HG02610 (cell line): ENCODE measurements at regions not wholly inside any gene's neighbourhood (a gene's known extent, or its start where the extent isn't known, plus 50 kb on each side); places are given as distances from the start of the nearest gene placed in this dataset.
"Not testable (repeated sequence)": the region's sequence is repeated elsewhere in the genome, so short reads cannot be mapped to it uniquely, and the experiment has no call there.

Experiments
- ATAC-seq: cut with Tn5 transposase; IDR thresholded peaks from one replicate; pipeline ENCODE4 v1.9.1; 2021; ENCODE audit warnings: mild to moderate bottlenecking, moderate library complexity; ENCODE audit not compliant: unreplicated experiment

DNA sequence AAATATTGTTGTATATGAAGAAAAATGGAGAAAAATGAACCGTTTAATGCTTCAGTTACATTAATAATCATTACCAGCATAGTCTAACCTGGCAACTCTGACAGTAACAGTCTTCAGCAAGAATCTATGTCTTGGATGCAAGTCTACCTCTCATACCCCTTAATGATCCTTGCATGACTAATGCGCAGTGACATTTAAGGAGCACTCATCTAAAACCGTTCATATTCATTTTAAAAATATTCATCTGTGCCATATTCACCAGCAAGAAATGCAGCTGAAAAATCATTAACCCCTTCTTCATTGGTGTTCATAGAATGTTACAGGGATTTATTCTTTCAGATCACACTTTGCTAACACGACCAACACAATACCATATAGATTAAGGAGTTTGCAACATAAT, 227.2 kb upstream of the ASCC3 start:
- ATAC-seq: no peak

DNA sequence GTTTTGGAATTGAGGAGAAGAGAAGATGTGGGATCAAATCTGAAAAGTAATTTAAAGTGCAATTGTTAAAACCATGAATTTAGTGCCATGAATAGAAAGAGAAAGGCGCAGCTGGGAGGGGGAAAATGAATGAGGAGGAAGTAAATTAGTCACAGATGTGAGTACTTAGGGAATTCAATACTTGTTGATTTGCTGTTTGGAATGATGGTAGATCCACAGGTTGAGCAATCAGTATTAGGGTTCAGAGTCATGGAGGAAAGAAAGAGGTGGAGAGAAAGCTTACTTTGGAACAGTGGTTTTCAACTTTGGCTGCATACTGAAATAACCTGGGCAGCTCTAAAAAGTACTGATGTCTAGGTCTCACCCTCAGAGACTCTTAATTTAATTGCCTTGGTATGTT, 229.7 kb upstream of the ASCC3 start:
- no peak for ATAC-seq

DNA sequence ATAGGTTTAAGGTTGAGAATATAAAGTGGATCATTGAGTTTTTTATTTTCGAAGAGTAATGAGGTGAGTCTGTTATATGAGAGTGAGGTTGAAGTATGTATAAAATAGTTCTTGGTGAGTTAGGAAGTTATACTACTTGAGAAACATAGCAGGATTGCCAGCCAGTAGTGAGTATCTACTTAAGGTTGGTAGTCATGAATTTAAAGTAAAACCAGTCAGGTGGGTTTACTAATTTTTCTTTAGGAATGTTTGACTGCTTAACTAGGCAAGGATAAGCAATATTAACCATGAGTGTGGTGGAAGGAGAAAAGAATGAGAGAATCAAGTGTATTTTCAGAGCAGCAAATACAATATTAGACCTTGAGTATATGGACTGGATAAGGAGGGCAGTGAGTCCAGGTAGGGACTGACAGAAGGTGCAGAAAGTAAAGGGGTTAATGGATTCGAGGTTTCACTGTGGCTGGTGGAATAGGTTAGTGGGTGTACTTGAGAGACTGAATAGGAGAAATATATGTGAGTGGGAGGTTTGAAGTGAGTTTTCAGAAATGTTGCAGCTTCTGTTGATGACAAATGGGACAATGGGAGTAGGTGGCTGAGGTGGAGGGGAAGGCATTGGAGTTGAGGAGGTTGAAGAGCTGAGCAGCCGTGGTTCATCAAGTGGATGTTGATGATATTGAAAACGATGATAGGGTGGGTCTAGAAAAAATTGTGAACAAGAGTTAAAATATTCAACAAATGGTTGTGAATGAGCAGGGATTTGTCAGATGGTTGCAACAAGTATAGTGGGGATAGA, 232.5 kb upstream of the ASCC3 start:
- ATAC-seq: no peak

DNA sequence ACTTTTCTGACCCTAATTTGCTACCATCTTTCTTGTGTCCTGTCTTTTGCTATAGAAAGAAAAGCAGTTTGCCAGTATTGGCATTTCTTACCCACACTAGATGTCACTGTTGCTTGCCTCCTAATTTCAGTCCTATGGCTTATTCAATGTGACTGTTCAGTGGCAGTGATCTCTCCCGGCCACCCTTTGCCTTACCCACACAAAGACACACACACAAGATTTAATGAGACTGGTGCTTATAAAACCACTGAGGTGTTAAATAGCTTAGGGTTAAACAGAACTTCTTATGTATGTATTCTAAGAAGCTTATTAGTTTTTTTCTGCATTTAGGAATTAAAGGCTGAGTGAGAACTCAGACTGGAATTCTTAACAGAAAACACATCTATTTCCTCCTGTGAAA, 233.6 kb upstream of the ASCC3 start:
- ATAC-seq: no peak

DNA sequence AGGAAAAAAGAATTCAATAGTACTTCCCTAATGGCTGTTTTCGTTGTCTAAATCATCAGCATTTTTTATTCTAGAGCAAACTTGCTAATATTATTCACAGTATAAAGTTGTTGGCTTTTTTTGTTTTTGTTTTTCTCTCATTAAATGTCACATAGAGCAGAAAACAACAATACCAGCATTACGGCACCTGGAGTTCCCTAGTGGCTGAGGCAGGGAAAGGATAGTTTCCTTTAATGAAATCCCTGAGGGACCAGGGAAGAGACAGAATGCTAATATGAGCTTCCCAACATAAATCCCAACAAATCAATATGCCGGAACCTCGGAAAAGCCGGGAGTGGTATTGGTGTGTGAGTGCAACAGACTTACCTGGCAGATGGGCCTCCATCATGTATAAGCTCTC, 235.2 kb upstream of the ASCC3 start:
- ATAC-seq: no peak

DNA sequence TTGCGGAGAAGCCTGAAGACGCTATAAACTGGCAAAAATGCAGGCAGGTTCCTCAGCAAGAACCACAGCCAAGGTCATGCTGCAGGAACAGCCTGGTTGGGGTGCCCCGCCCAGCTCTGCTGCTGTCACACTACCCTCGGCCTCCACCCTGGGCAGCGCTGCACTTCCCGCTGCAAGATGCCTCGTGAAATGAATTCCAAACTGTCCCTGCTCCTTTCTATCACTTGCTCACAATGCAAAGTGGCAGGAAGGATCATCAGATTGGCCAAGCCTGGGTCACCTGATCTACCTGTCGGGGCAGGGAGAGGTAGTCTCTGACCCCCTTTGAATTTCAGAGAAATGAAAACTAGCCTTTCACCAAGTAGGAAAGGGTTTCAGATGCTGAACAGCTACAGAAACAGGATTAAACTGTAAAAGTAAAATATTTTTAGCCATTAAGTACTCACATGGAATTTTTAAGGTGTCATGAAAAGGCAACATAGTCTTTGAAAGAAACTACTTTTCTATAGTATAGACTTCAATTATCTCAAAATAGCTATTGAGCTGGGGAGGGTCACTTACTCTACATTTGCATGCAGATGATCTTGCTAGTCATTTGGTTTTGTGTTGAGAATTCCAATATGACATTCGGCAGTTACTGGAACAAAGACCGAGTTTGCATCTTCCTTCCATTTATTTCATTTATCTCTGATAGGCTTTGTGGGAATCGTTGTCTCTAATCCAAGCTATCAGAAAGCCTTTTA, 236.4 kb upstream of the ASCC3 start:
- ATAC-seq: no peak

DNA sequence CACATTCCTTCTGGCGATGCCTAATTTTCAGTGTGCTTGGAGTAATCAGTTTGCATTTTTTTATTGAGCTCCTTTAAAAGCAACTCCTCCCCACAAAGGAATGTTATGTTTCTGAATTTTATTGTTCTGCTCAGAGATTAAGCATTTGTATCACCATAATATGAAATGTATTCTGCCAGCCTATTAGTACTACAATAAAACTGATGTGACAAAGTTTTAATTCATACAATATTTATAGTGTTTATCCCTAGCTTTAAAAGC, 236.9 kb upstream of the ASCC3 start:
- no peak for ATAC-seq

DNA sequence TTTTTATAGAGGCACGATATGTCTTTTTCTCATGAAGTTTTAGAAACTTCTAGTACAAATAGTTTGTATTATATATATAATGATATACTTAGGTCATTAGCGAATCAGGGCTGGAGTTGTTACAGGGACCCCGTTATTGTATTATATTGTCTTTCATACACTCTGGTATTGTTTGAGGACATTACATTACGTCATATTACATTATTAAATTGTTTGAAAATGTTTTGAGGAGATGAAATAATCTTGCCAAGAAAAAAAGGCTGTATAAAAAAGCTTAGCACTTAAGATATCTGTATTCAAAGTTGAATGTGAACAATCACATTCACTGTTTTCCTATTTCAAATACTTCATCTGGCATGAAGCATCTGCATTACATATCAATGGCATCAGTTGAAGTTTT, 239.6 kb upstream of the ASCC3 start:
- no peak for ATAC-seq

DNA sequence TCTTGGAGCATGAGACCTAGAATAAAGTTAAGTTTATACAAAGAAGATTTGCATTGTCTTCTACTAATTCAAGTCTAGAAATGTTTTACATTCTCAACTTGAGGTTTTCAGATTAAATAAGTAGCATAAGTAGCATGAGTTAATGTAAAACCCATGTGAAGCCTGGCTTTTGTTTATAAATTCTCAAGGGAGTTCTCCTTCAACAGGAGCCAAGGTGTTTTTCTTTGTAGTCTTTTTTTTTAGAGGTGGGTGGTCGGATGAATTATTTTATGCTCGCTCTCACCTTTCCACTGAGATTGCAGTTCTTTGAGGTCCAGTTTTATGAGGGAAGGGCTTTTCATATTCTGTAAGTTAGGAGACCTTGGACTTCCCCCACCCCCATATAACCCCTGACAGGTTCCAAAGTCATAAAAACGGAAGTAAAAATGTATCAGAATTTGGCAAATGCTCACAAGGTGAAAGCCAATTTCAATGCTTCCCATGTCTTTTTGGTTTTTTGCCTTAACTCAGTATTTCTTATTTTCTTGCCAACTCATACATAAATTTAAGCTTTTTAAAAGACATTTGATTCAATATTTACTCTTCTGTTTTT, 244.3 kb upstream of the ASCC3 start:
- no peak for ATAC-seq

DNA sequence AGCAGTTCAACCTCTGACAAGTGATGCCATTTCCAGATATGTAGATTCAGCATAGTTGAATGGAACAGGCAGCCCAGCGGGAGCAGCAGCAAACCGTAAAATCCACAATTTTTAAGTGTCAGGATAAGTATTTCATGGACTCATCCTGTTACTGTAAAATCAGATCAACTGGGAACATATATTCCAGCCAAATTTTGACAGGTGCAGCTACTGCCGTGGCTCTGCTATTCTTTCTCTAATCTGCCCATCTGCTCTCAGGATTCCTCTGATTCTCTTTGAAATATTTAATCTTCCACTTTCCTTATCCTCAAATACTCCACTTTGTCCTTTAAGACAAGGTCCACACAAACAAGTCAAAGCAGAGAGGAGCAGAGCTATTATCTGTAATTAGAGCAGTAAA, 245.4 kb upstream of the ASCC3 start:
- no peak for ATAC-seq

DNA sequence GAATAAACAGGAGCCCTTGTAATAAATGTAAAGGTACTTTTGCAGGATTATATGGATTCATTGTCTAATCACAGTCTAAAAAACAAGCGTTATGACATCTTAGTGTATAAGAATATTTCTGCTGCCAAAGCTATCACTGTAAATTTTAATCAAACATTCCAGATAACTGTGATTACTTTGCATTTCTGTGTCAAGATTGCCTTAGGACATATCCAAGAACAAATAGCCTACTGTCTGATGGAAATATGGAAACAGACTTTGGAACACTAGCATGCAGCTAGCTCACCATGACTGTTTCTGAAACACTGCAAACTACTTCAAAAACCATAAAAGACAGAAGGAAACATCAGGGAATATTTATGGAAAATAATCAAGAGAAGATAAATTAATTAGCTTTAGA, 248.7 kb upstream of the ASCC3 start:
- no peak for ATAC-seq

DNA sequence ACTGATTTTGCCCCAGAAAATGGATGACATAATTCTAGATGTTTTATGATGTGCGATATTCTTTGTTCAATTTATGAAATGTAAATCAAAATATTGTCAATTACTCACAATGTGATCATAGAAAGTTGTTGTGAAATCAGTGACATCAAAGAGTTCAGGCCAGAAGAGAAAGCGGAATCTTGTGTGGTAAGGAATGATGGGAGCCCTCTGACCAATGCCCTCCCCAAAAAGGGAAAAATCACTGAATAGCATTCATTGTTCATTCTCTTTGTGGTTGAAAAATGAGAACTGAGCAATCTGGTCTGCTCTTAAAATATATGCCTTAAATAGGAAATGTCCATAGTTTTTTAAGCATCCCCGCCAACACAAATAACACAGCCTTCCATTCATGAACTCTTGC, 247.1 kb upstream of the GRIK2 start:
- no peak for ATAC-seq

DNA sequence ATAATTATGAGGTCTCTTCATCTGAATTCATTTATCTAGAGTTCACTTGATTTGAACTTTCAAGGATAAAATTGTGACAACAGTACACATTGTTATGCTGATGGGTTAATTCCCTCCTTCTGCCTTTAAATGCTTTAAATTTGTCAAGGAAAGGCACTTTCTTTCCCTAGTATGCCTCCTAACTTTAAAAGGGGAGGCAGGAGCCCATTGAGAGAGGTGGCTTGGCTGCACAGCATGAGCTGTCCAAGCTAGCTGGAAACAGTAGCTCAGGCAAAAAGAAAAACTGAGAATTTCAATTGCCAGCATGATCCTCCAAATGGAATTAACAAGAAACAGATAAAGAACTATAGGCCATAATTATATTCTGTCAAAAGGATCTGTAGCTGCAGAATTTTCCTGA, 243.3 kb upstream of the GRIK2 start:
- ATAC-seq: no peak

DNA sequence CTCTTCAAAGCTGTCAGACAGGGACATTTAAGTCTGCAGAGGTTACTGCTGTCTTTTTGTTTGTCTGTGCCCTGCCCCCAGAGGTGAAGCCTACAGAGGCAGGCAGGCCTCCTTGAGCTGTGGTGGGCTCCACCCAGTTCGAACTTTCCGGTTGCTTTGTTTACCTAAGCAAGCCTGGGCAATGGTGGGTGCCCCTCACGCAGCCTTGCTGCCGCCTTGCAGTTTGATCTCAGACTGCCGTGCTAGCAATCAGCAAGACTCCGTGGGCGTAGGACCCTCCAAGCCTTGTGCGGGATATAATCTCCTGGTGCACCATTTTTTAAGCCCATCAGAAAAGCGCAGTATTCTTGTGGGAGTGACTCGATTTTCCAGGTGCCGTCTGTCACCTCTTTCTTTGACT, 235.9 kb upstream of the GRIK2 start:
- not testable (repeated sequence) for ATAC-seq

DNA sequence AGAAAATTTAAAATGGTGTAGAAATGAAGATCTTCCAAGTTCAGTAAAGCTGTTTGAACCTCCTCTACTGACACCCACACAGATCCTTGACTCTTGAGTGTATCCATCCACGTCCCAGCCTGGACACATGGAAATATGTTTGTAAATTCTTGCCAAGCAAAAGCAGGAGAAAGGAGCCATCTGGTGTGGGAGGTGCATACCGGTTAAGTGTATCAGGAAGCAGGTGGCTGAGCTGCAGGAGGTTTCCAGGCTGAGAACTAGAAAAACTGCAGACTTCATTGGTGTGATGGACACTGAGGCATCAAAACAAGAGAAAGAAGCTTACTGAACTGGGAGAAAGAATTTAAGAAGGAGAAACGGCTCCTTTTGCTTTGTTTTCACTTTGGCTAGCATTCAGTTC, 229.9 kb upstream of the GRIK2 start:
- ATAC-seq: no peak

DNA sequence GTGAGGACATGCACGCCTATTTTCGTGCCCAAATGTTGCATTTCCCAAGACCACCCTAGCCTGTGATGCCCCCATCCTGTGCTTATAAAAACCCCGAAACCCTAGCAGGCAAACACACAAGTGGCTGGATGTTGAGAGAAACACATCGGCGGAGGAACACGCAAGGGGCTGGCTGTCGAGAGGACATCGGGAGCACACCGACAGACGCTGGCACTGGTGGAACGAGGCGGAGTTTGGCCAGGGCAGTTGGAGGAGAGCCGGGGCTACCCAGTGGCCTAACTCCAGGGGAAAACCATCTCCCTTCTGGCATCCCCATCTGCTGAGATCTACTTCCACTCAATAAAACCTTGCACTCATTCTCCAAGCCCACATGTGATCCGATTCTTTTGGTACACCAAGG, 225.9 kb upstream of the GRIK2 start:
- no peak for ATAC-seq

DNA sequence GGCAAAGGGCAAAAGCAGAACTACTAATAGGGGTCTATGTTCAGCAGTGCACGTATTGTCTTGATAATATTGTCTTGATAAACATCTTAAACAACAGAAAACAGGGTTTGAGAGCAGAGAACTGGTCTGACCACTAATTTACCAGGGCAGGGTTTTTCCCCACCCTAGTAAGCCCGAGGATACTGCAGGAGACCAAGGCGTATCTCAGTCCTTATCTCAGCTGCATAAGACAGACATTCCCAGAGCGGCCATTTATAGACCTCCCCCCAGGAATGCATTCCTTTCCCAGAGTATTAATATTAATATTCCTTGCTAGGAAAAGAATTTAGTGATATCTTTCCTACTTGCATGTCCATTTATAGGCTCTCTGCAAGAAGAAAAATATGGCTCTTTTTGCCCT, 222.5 kb upstream of the GRIK2 start:
- ATAC-seq: not testable (repeated sequence)

DNA sequence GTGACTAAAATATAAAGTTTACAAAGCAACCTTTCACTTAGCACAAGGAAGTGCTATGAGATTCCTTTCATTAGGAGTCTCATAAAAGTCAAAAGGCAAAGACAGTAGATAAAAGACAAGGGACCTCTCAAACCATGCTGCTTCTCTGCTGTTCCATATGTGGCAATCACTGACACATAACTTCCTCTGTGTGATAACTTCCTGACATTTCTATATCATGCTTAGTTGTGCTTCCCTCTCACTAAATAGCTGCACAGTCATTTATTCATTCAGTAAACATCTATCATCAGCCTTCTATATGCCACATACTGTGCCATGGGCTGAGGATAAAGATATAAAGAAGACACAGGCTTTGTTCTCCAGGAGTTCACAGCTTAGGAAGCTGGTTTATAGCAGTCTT, 214.8 kb upstream of the GRIK2 start:
- no peak for ATAC-seq

DNA sequence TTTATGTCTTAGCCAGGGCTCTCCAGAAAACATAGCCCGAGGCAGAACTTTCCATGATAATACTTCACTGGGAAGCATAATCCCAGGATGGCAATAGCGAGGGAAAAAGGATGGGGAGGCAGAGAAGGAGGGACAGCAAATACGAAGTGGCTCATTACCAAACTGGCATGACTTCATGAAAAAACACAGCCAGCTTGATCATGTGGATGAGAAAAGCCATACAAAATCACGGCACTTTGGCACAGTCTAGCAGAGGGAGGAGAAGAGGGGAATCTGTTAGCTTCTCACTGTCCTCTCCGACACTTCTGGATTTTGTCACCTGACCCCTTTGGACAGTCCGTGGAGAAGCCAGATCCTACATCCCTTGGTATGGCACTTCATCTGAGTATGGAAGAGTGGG, 212.5 kb upstream of the GRIK2 start:
- no peak for ATAC-seq

DNA sequence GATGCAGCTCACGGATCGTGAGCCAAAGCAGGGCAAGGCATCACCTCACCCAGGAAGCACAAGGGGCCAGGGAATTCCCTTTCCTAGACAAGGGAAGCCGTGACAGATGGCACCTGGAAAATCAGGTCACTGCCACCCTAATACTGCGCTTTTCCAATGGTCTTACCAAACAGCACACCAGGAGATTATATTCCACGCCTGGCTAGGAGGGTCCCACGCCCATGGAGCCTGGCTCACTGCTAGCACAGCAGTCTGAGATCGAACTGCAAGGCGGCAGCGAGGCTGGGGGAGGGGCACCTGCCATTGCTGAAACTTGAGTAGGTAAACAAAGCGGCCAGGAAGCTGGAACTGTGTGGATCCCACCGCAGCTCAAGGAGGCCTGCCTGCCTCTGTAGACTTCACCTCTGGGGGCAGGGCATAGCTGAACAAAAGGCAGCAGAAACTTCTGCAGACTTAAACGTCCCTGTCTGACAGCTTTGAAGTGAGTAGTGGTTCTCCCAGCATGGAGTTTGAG, 205.2 kb upstream of the GRIK2 start:
- ATAC-seq: not testable (repeated sequence)

DNA sequence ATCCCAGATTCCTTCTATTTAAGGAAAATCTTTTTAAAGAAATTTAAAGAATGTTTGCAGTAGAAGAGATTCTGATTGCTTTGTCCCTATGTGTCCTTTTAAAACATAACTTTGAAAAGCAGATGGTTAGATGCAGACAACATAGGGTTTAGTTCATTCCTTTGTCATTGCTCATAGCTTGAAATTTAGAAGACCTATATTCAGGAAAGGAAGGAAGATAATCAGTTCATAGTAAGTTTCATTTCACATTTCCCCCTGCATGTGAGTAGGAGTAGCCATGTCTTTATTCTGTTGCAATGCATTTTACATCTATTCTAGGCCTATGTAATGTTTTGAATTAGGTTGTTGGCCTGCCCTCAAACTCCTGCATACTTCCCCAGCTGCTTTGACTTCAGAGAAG, 197.9 kb upstream of the GRIK2 start:
- no peak for ATAC-seq

DNA sequence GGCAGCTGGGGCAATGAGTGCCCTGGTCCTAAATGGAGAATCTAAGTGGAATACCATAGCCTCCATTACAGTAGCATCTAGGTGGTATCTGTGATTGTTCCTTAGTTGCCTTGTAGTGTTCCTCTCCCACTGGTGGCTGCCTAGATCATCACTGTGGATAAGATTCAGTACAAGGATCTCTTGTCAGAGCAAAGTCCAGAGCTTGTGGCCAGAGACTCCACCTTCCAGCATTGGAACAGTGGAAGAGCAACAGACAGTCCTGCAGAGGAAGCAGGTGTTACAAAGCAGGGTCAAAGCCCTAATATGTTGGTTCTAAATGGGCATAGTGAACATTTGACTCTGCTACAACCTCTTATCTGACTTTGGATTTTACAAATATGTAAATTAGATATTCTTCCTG, 194.1 kb upstream of the GRIK2 start:
- no peak for ATAC-seq
